HFFc6 (cell line): ENCODE measurements at regions not wholly inside any gene's neighbourhood (a gene's known extent, or its start where the extent isn't known, plus 50 kb on each side); places are given as distances from the start of the nearest gene placed in this dataset.
A peak's percentile ranks its signal among the peaks of the same experiment; 100 is the strongest.

ENCODE experiments used
- DNase-seq: peaks from one replicate; pipeline ENCODE4 v3.0.0-alpha.2; 2018
- H3K27ac Mint-ChIP-seq: 2 replicates; pipeline ENCODE4 v1.8.0; 2020; ENCODE audit warnings: mild to moderate bottlenecking, mixed read lengths
- H3K27me3 Mint-ChIP-seq: 2 replicates; pipeline ENCODE4 v1.8.0; 2021; ENCODE audit warnings: mild to moderate bottlenecking, moderate library complexity, mixed read lengths; ENCODE audit not compliant: insufficient read depth
- H3K36me3 Mint-ChIP-seq: 2 replicates; pipeline ENCODE4 v1.8.0; 2021; ENCODE audit warnings: low read depth, mixed read lengths
- H3K4me1 Mint-ChIP-seq: 2 replicates; pipeline ENCODE4 v1.8.0; 2020; ENCODE audit warnings: low read depth, mixed read lengths
- H3K4me3 Mint-ChIP-seq: 2 replicates; pipeline ENCODE4 v1.8.0; 2020; ENCODE audit warnings: mild to moderate bottlenecking, moderate library complexity, mixed read lengths
- H3K9me3 Mint-ChIP-seq: 2 replicates; pipeline ENCODE4 v1.8.0; 2020; ENCODE audit warnings: mild to moderate bottlenecking, mixed read lengths
- TF ChIP-seq, protein P1 (sequence below): fragments of 200-600 bp; sonication (generic); IDR thresholded peaks from 2 replicates; pipeline ENCODE4 v1.5.0; 2021; ENCODE audit warnings: antibody characterized with exemption, mild to moderate bottlenecking

DNA sequence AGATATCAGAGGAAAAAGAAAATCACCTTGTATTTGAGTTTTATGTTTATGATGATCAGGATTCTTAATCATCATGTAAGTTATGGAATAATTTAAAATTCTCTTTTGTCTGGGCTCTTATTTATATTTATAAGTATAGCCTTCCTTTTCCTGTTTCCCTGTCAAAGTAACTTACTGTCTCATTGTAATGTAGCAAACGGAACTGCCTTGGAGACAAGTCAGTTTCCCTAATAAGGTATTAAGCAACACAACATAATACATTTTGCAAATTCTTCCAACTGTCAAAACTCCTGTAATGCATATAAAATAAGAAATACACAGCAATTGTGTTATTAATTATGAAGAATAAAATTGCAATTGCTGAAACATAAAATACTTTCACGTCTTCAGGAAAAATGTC is 463.2 kb downstream of the MAT2B start:
- no peak for DNase-seq
- Mint-ChIP-seq H3K4me1 (no peaks in the 10 kb centered on the region; the same call in 1 of the 2 replicates), H3K4me3 (no peak overlapping the region), H3K36me3 (no peaks in the 10 kb centered on the region), H3K27ac (no peak overlapping the region), H3K9me3 (peaks cover 5% of the 10 kb centered on the region), H3K27me3 (peaks cover 3% of the 10 kb centered on the region; the same call in 1 of the 2 replicates)
- TF ChIP-seq, protein P1, sequence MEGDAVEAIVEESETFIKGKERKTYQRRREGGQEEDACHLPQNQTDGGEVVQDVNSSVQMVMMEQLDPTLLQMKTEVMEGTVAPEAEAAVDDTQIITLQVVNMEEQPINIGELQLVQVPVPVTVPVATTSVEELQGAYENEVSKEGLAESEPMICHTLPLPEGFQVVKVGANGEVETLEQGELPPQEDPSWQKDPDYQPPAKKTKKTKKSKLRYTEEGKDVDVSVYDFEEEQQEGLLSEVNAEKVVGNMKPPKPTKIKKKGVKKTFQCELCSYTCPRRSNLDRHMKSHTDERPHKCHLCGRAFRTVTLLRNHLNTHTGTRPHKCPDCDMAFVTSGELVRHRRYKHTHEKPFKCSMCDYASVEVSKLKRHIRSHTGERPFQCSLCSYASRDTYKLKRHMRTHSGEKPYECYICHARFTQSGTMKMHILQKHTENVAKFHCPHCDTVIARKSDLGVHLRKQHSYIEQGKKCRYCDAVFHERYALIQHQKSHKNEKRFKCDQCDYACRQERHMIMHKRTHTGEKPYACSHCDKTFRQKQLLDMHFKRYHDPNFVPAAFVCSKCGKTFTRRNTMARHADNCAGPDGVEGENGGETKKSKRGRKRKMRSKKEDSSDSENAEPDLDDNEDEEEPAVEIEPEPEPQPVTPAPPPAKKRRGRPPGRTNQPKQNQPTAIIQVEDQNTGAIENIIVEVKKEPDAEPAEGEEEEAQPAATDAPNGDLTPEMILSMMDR: no peak

DNA sequence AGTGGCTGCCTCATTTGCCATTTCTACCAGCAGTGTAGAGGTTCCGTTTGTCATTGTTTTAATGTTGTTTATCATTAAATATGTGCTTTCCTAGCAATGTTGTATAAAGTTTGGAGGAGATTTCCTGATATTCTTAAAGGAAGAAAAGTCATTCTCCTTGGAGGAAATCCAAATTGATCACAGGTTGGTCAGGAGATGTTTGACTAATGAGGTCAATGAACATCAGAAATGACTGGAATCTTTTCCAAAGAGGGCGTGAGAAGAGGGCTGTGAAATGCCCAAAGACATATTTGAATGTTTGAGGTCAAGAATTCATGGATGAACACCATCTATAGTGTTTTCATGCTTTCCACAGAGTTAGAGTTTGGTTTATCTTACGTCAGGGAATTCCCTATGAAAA is 471.3 kb downstream of the MAT2B start:
- peaks cover 4% of the 10 kb centered on the region; the same call in 1 of the 2 replicates for H3K27me3 Mint-ChIP-seq
- peaks cover 11% of the 10 kb centered on the region; the same call in 1 of the 2 replicates for H3K4me1 Mint-ChIP-seq
- no peak overlapping the region for H3K27ac Mint-ChIP-seq
- no peak for DNase-seq
- H3K9me3 Mint-ChIP-seq: peaks cover 5% of the 10 kb centered on the region
- TF ChIP-seq, protein P1: no peak
- H3K4me3 Mint-ChIP-seq: no peak overlapping the region
- no peaks in the 10 kb centered on the region for H3K36me3 Mint-ChIP-seq

DNA sequence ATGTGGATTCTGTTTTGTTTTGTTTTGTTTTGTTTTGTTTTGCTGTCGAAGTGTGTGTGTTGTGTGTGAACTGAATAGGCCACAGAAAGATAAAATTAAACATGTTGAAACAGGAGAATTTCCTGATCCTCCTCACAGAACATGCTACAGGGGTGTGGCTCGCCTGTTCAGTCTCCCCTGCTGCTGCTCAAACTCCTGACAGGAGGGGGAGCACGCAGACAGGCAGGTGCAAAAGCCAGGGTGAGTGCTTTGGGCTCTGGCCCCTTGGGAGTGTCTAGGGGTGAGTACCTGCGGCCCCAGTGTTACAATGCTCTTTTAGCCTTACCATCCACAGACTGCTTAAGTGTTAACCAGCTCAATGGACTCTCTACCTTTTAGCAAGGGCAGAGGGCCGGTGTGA is 473.5 kb downstream of the MAT2B start:
- Mint-ChIP-seq H3K9me3 (no peaks in the 10 kb centered on the region), H3K4me3 (no peak overlapping the region), H3K27me3 (peaks cover 4% of the 10 kb centered on the region; the same call in 1 of the 2 replicates), H3K4me1 (peaks cover 11% of the 10 kb centered on the region; the same call in 1 of the 2 replicates), H3K27ac (no peak overlapping the region), H3K36me3 (no peaks in the 10 kb centered on the region)
- TF ChIP-seq, protein P1: no peak
- no peak for DNase-seq

DNA sequence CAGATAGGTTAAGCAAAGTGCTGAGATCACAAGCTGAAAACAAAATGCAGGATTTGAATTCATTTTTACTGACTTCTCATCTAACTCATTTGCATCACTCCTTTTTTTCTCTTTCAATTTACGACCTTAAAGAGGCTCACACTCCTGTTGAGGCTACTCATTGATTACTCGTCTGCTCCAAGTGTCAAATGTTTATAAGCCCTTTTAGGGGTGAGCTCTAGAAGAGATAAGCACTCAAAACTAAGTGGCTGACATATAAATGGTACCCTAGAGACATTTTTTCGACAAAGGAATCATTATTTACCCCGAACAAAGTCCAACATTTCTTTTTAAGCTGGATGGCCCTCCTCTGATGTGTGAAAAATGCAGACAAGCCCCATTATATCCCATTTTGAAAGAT is 483.1 kb downstream of the MAT2B start:
- DNase-seq: no peak
- Mint-ChIP-seq H3K9me3 (no peaks in the 10 kb centered on the region), H3K36me3 (no peaks in the 10 kb centered on the region), H3K27me3 (peaks cover 4% of the 10 kb centered on the region), H3K4me3 (no peak overlapping the region), H3K4me1 (peaks cover 8% of the 10 kb centered on the region; the same call in 1 of the 2 replicates), H3K27ac (no peak overlapping the region)
- TF ChIP-seq, protein P1: no peak

DNA sequence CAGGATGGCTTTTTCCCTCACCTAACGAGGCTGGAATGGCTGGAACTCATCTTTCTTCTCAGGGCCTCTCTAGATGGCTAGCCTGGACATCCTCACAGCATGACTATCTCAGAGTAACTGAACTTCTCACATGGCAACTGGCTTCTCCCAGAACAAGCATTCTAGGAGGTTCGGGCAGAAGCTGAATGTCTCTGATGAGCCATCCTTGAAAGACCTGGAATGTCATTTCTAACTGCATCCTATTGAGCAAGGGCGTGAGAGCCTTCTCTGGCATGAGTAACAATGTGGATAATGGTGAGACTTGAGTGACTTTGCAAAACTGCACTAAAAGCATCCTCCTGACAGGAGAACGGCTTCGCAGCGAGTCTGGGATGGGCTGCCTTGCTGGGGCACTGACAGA is 487.7 kb downstream of the MAT2B start:
- Mint-ChIP-seq H3K4me1 (peaks cover 8% of the 10 kb centered on the region; the same call in 1 of the 2 replicates), H3K36me3 (no peaks in the 10 kb centered on the region), H3K9me3 (peaks cover 4% of the 10 kb centered on the region; the same call in 1 of the 2 replicates), H3K27ac (peak overlapping the region; percentile 62; the same call in 1 of the 2 replicates), H3K27me3 (peaks cover 4% of the 10 kb centered on the region), H3K4me3 (no peak overlapping the region)
- DNase-seq: peak; percentile 12
- TF ChIP-seq, protein P1: no peak
